ENCODE measurements at regions not wholly inside any gene's neighbourhood (a gene's known extent, or its start where the extent isn't known, plus 50 kb on each side); places are given as distances from the start of the nearest gene placed in this dataset.
"Not testable (repeated sequence)": the region's sequence is repeated elsewhere in the genome, so short reads cannot be mapped to it uniquely, and the experiment has no call there.

- DNase-seq (ENCODE audit: low spot score): no peak
These were observed 1465.9 kb upstream of the SLC10A2 start for GRCh38 chr13:104532132-104532531.

GRCh38 chr13:104530741-104531140 is 1464.5 kb upstream of the SLC10A2 start:
- DNase-seq (ENCODE audit: low spot score): no peak

- no peak for DNase-seq (ENCODE audit: low spot score)
These were observed 1460.3 kb upstream of the SLC10A2 start for GRCh38 chr13:104526561-104526960.

- DNase-seq (ENCODE audit: low spot score): no peak
These were observed 1459.2 kb upstream of the SLC10A2 start for GRCh38 chr13:104525467-104525866.

- no peak for DNase-seq (ENCODE audit: low spot score)
These were observed 1456.2 kb upstream of the SLC10A2 start for GRCh38 chr13:104522235-104523072.

GRCh38 chr13:104510422-104510821 is 1444.2 kb upstream of the SLC10A2 start:
- DNase-seq (ENCODE audit: low spot score): no peak

GRCh38 chr13:104493502-104493901 is 1427.3 kb upstream of the SLC10A2 start:
- DNase-seq (ENCODE audit: low spot score): not testable (repeated sequence)

GRCh38 chr13:104491916-104492315 is 1425.7 kb upstream of the SLC10A2 start:
- DNase-seq (ENCODE audit: low spot score): no peak

GRCh38 chr13:104487006-104487405 is 1420.8 kb upstream of the SLC10A2 start:
- no peak for DNase-seq (ENCODE audit: low spot score)

GRCh38 chr13:104485571-104485970 is 1419.4 kb upstream of the SLC10A2 start:
- DNase-seq (ENCODE audit: low spot score): no peak

- no peak for DNase-seq (ENCODE audit: low spot score)
These were observed 1417.4 kb upstream of the SLC10A2 start for GRCh38 chr13:104483631-104484030.

GRCh38 chr13:104477261-104477660 is 1411.0 kb upstream of the SLC10A2 start:
- DNase-seq (ENCODE audit: low spot score): no peak

GRCh38 chr13:104473936-104474335 is 1407.7 kb upstream of the SLC10A2 start:
- no peak for DNase-seq (ENCODE audit: low spot score)

- no peak for DNase-seq (ENCODE audit: low spot score)
These were observed 1399.8 kb upstream of the SLC10A2 start for GRCh38 chr13:104466016-104466415.

GRCh38 chr13:104461049-104461448 is 1394.8 kb upstream of the SLC10A2 start:
- no peak for DNase-seq (ENCODE audit: low spot score)

- DNase-seq (ENCODE audit: low spot score): no peak
These were observed 1394.3 kb upstream of the SLC10A2 start for GRCh38 chr13:104460554-104460953.

- DNase-seq (ENCODE audit: low spot score): no peak
These were observed 1383.8 kb upstream of the SLC10A2 start for GRCh38 chr13:104450006-104450405.

GRCh38 chr13:104447348-104447747 is 1381.1 kb upstream of the SLC10A2 start:
- DNase-seq (ENCODE audit: low spot score): no peak

GRCh38 chr13:104442536-104442935 is 1376.3 kb upstream of the SLC10A2 start:
- no peak for DNase-seq (ENCODE audit: low spot score)

- no peak for DNase-seq (ENCODE audit: low spot score)
These were observed 1370.3 kb upstream of the SLC10A2 start for GRCh38 chr13:104436555-104436954.

GRCh38 chr13:104431895-104432294 is 1365.7 kb upstream of the SLC10A2 start:
- DNase-seq (ENCODE audit: low spot score): no peak

GRCh38 chr13:104426435-104426834 is 1360.2 kb upstream of the SLC10A2 start:
- no peak for DNase-seq (ENCODE audit: low spot score)

- DNase-seq (ENCODE audit: low spot score): no peak
These were observed 1356.5 kb upstream of the SLC10A2 start for GRCh38 chr13:104422668-104423067.

- DNase-seq (ENCODE audit: low spot score): no peak
These were observed 1350.8 kb upstream of the SLC10A2 start for GRCh38 chr13:104416973-104417372.
